ENCODE measurements at regions not wholly inside any gene's neighbourhood (a gene's known extent, or its start where the extent isn't known, plus 50 kb on each side); places are given as distances from the start of the nearest gene placed in this dataset.

GRCh38 chr1:79457562-79458224, 451.2 kb upstream of the ADGRL4 start:
- DNase-seq (ENCODE audit: low read depth, low spot score), result no peak

- DNase-seq (ENCODE audit: low read depth, low spot score), result no peak
These were observed 441.9 kb upstream of the ADGRL4 start for GRCh38 chr1:79448426-79448825.

GRCh38 chr1:79441238-79441637, 434.7 kb upstream of the ADGRL4 start:
- DNase-seq (ENCODE audit: low read depth, low spot score), result no peak

GRCh38 chr1:79437540-79437939, 431.0 kb upstream of the ADGRL4 start:
- DNase-seq (ENCODE audit: low read depth, low spot score), result no peak

- no peak for DNase-seq (ENCODE audit: low read depth, low spot score)
These were observed 424.8 kb upstream of the ADGRL4 start for GRCh38 chr1:79431340-79431739.

GRCh38 chr1:79430437-79430836, 423.9 kb upstream of the ADGRL4 start:
- peak; percentile 2 for DNase-seq (ENCODE audit: low read depth, low spot score)

GRCh38 chr1:79422726-79423125, 416.2 kb upstream of the ADGRL4 start:
- no peak for DNase-seq (ENCODE audit: low read depth, low spot score)

GRCh38 chr1:79398501-79398900, 392.0 kb upstream of the ADGRL4 start:
- no peak for DNase-seq (ENCODE audit: low read depth, low spot score)

- DNase-seq (ENCODE audit: low read depth, low spot score), result no peak
These were observed 390.4 kb upstream of the ADGRL4 start for GRCh38 chr1:79396901-79397300.

- no peak for DNase-seq (ENCODE audit: low read depth, low spot score)
These were observed 382.3 kb upstream of the ADGRL4 start for GRCh38 chr1:79388694-79389361.

GRCh38 chr1:79386730-79387129, 380.2 kb upstream of the ADGRL4 start:
- no peak for DNase-seq (ENCODE audit: low read depth, low spot score)

- no peak for DNase-seq (ENCODE audit: low read depth, low spot score)
These were observed 373.5 kb upstream of the ADGRL4 start for GRCh38 chr1:79380078-79380477.

GRCh38 chr1:79376106-79376505, 369.6 kb upstream of the ADGRL4 start:
- no peak for DNase-seq (ENCODE audit: low read depth, low spot score)

GRCh38 chr1:79375352-79375751, 368.8 kb upstream of the ADGRL4 start:
- DNase-seq (ENCODE audit: low read depth, low spot score), result no peak

GRCh38 chr1:79374397-79374796, 367.9 kb upstream of the ADGRL4 start:
- DNase-seq (ENCODE audit: low read depth, low spot score), result no peak

- no peak for DNase-seq (ENCODE audit: low read depth, low spot score)
These were observed 367.1 kb upstream of the ADGRL4 start for GRCh38 chr1:79373481-79374125.

GRCh38 chr1:79371802-79372201, 365.3 kb upstream of the ADGRL4 start:
- DNase-seq (ENCODE audit: low read depth, low spot score), result no peak

GRCh38 chr1:79369091-79369490, 362.6 kb upstream of the ADGRL4 start:
- no peak for DNase-seq (ENCODE audit: low read depth, low spot score)

GRCh38 chr1:79364896-79365295, 358.4 kb upstream of the ADGRL4 start:
- DNase-seq (ENCODE audit: low read depth, low spot score), result no peak

GRCh38 chr1:79363430-79363829, 356.9 kb upstream of the ADGRL4 start:
- DNase-seq (ENCODE audit: low read depth, low spot score), result no peak

GRCh38 chr1:79362470-79362869, 355.9 kb upstream of the ADGRL4 start:
- DNase-seq (ENCODE audit: low read depth, low spot score), result no peak

- DNase-seq (ENCODE audit: low read depth, low spot score), result no peak
These were observed 348.6 kb upstream of the ADGRL4 start for GRCh38 chr1:79355090-79355489.

GRCh38 chr1:79353224-79353623, 346.7 kb upstream of the ADGRL4 start:
- DNase-seq (ENCODE audit: low read depth, low spot score), result peak; percentile 10

Data from ELF-1 (cell line).